Activated T-helper 17 cell treated with anti-CD3 and anti-CD28 coated beads, Interleukin-2, amount 50 U/mL, for 72 hours (primary cell): ENCODE measurements at regions not wholly inside any gene's neighbourhood (a gene's known extent, or its start where the extent isn't known, plus 50 kb on each side); places are given as distances from the start of the nearest gene placed in this dataset.
"Not testable (repeated sequence)": the region's sequence is repeated elsewhere in the genome, so short reads cannot be mapped to it uniquely, and the experiment has no call there.

ENCODE experiments used
- ATAC-seq: fragments of 150-1000 bp; cut with Tn5 transposase; replicated peaks from 2 replicates; pipeline ENCODE4 v1.10.0; 2021; ENCODE audit warnings: mild to moderate bottlenecking, moderate library complexity
- H3K27ac Mint-ChIP-seq: one replicate; pipeline ENCODE4 v1.8.0; 2022; ENCODE audit warnings: mixed read lengths
- H3K27me3 Mint-ChIP-seq: one replicate; pipeline ENCODE4 v1.8.0; 2022; ENCODE audit warnings: mixed read lengths
- H3K36me3 Mint-ChIP-seq: one replicate; pipeline ENCODE4 v1.8.0; 2022; ENCODE audit warnings: low read depth, mild to moderate bottlenecking, mixed read lengths
- H3K4me1 Mint-ChIP-seq: one replicate; pipeline ENCODE4 v1.8.0; 2022; ENCODE audit warnings: mixed read lengths
- H3K4me3 Mint-ChIP-seq: one replicate; pipeline ENCODE4 v1.8.0; 2022; ENCODE audit warnings: mild to moderate bottlenecking, mixed read lengths
- H3K9me3 Mint-ChIP-seq: one replicate; pipeline ENCODE4 v1.8.0; 2022; ENCODE audit warnings: mixed read lengths

DNA sequence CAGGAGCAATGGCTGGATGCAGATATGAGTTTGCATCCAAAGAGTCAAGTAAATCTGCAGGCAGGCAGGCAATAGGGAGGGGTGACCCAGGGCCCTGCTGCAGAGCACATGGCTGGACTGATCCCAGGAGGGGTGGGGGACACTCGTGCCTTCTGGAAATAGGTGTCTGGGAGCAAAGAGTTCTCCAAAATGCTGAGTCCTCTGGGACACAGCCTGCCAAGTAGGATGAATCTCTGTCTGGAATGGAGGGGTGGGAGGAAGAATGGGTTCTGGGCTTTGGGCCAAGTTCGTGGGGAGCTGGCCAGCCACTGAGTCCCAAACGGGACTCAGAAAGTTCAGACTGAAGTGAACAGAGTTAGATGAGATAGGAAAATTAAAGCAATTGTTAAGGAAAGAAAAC is 214.5 kb downstream of the MTHFS start:
- Mint-ChIP-seq H3K36me3 (no peaks in the 10 kb centered on the region), H3K27me3 (peaks cover 20% of the 10 kb centered on the region), H3K9me3 (no peaks in the 10 kb centered on the region), H3K27ac (no peak overlapping the region), H3K4me1 (no peaks in the 10 kb centered on the region), H3K4me3 (no peak overlapping the region)
- no peak for ATAC-seq

DNA sequence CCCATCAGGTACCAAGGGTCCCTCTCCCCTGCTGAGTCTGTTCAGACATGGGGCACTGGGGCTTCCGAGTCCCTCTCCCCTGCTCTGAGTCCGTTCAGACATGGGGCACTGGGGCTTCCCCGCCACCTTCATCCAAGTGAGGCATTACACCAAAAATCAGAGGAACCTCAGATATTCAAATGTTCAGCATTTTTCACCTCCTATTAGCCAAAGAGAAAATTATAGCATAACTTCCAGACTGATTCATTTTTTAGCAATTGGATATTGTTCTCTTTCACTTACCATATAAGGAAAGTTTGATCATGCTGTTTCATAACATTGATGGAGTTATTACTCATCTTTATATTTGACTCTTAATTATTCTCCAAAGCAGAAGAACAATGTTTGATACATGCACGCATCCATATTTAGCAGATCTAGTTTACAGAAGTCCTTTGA is 213.9 kb downstream of the MTHFS start:
- no peaks in the 10 kb centered on the region for H3K4me1 Mint-ChIP-seq
- no peaks in the 10 kb centered on the region for H3K36me3 Mint-ChIP-seq
- H3K4me3 Mint-ChIP-seq: no peak overlapping the region
- H3K9me3 Mint-ChIP-seq: no peaks in the 10 kb centered on the region
- peaks cover 20% of the 10 kb centered on the region for H3K27me3 Mint-ChIP-seq
- ATAC-seq: peak; percentile 29
- H3K27ac Mint-ChIP-seq: no peak overlapping the region

DNA sequence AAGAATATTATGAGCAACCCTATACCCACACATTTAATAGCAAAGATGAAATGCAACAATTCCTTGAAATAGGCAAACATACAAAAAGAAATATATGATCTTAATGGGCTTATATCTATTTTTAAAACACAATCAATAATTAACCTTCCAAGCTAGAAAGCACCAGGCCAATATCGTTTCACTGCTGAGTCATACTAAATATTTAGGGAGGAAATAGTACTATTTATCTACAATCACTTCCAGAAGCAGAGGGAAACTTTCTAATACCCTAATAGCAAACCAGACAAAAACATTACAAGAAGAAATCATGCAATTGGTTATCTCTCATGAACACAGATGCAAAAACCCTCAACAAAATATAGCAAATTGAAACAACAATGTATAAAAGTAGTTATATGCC is 207.8 kb downstream of the MTHFS start:
- no peak overlapping the region for H3K4me3 Mint-ChIP-seq
- no peak for ATAC-seq
- no peak overlapping the region for H3K27ac Mint-ChIP-seq

DNA sequence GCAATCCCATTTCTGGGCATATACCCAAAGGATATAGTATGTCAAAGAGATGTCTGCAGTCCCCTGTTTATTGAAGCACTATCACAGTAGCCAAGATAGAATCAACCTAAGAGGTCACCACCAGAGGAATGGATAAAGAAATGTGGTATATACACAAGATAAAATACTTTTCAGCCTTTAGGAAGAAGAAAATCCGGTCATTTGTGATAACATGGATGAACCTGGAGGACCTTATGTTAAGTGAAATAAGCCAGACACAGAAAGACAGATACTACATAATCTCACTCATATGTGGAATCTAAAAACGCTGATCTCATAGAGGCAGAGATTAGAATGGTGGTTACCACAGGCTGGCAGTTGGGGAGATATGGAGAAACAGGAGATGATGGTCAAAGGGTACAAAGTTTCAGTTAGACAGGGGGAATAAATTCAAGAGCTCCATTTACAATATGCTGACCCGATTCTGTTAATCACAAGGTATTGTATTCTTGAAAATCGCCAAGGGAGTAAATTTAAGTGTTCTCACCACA is 195.8 kb downstream of the MTHFS start:
- Mint-ChIP-seq H3K27ac (no peak overlapping the region), H3K9me3 (no peaks in the 10 kb centered on the region), H3K27me3 (no peaks in the 10 kb centered on the region), H3K4me3 (no peak overlapping the region), H3K4me1 (no peaks in the 10 kb centered on the region), H3K36me3 (no peaks in the 10 kb centered on the region)
- ATAC-seq: no peak

More for the DNA sequence above, 207.8 kb downstream of the MTHFS start:
- H3K9me3 Mint-ChIP-seq: no peaks in the 10 kb centered on the region
- no peaks in the 10 kb centered on the region for H3K36me3 Mint-ChIP-seq
- no peaks in the 10 kb centered on the region for H3K4me1 Mint-ChIP-seq
- H3K27me3 Mint-ChIP-seq: peaks cover 15% of the 10 kb centered on the region

DNA sequence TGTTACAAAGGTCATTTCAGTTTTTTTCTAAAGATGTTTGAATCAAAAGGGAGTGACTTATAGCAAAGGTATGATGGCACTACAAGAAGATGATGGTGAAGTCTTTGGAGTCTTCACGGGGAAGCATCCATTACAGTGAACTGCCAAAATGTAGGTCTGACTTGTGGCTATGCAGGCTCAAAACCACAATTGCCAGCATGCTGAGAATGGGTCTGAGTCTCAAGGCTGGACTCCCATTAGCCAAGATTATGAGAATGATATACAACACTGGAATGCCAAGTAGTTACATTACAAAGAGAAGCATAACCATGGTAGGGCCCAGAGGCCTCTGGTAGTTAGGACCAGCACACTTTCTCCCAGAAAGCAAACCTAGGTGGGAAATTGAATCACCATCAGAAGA is 194.2 kb downstream of the MTHFS start:
- H3K4me1 Mint-ChIP-seq: no peaks in the 10 kb centered on the region
- ATAC-seq: no peak
- H3K4me3 Mint-ChIP-seq: no peak overlapping the region
- H3K9me3 Mint-ChIP-seq: no peaks in the 10 kb centered on the region
- no peak overlapping the region for H3K27ac Mint-ChIP-seq
- H3K36me3 Mint-ChIP-seq: no peaks in the 10 kb centered on the region
- peaks cover 9% of the 10 kb centered on the region for H3K27me3 Mint-ChIP-seq

DNA sequence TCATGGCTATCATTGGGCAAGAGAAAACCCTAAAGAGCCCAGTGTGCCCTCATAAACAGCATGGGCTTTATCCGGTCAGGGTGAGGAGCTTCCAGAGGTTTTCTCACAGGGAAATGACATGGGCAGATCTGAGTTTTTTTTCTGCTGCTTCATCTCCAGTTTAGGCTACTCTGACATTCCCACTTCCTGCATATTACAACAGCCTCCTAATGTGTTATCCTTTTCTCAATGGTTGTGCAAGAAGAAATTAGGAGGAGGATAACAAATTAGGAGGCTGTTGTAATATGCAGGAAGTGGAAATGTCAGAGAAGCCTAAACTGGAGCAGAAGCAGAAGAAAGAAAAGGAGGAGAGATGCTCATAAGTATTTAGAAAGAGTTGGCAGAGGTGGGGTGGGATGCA is 175.6 kb downstream of the MTHFS start:
- no peaks in the 10 kb centered on the region for H3K36me3 Mint-ChIP-seq

DNA sequence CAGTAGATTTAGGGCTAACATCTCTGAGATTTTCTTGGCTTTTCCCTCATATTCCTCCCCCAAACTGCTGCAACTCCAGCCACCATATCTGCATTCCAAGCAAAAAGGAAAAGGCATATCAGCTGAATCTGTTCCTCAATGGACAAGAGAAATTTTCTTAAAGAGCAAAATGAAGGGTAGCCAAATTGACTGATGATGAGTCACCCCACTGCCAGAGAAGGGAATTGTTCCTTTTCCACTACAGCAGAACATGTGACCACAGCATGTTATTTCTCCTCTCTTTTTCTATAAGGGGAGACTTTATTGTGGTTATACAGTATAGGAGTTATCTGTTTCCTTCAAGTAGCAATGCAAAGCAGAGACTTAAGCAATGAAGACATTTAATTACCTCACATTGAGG is 172.5 kb downstream of the MTHFS start:
- peaks cover under 1% of the 10 kb centered on the region for H3K4me1 Mint-ChIP-seq

More for the DNA sequence above, 175.6 kb downstream of the MTHFS start:
- H3K4me3 Mint-ChIP-seq: no peak overlapping the region
- H3K27ac Mint-ChIP-seq: no peak overlapping the region
- peaks cover 6% of the 10 kb centered on the region for H3K9me3 Mint-ChIP-seq
- H3K4me1 Mint-ChIP-seq: peaks cover 4% of the 10 kb centered on the region
- peaks cover 23% of the 10 kb centered on the region for H3K27me3 Mint-ChIP-seq
- no peak for ATAC-seq

DNA sequence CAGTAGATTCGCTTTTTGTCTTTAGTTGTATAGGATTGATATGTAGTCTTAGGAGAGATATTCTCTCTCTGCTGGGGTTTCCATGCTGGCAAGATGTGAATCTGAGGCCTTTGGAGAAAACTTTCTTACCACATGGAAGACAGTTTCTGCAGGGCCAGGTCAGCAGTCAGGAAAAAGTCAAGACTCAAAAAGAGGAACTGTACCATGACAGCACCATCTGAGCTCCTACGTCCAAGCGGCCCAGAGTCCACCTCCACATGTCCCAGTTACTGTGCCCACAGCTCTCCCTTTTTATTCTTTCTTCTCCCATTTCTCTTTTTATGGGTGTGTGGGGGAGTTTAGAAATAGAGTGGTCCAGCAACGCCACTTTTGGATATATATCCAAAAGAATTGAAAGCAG is 172.0 kb downstream of the MTHFS start:
- Mint-ChIP-seq H3K27ac (no peak overlapping the region), H3K27me3 (peaks cover 38% of the 10 kb centered on the region), H3K9me3 (peaks cover 6% of the 10 kb centered on the region), H3K36me3 (no peaks in the 10 kb centered on the region), H3K4me1 (no peaks in the 10 kb centered on the region), H3K4me3 (no peak overlapping the region)
- ATAC-seq: no peak

More for the DNA sequence above, 172.5 kb downstream of the MTHFS start:
- peaks cover 34% of the 10 kb centered on the region for H3K27me3 Mint-ChIP-seq
- no peak for ATAC-seq
- no peak overlapping the region for H3K4me3 Mint-ChIP-seq
- H3K36me3 Mint-ChIP-seq: no peaks in the 10 kb centered on the region
- H3K27ac Mint-ChIP-seq: no peak overlapping the region
- H3K9me3 Mint-ChIP-seq: peaks cover 6% of the 10 kb centered on the region

DNA sequence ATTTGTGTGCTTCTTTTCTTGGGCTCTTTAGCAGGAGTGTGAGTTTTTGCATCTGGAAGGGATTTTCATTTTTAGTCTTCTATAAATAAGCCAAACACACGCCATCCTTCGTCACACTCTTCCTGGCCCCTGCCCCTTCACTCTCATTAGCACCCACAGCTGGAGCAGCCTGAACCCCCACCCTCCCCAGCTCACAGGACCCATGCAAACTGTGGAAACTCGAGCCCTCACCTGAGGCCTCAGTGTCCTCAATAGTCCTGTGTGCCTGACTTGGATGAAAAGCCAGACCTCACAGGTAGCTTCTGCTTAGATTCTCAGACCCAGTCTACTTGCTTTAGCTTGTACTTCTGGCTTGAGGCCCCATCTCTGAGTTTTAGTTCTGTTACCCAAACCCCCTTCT is 167.9 kb downstream of the MTHFS start:
- Mint-ChIP-seq H3K36me3 (no peaks in the 10 kb centered on the region), H3K9me3 (no peaks in the 10 kb centered on the region), H3K4me1 (no peaks in the 10 kb centered on the region), H3K27ac (no peak overlapping the region), H3K4me3 (no peak overlapping the region), H3K27me3 (peaks cover 33% of the 10 kb centered on the region)
- ATAC-seq: no peak

DNA sequence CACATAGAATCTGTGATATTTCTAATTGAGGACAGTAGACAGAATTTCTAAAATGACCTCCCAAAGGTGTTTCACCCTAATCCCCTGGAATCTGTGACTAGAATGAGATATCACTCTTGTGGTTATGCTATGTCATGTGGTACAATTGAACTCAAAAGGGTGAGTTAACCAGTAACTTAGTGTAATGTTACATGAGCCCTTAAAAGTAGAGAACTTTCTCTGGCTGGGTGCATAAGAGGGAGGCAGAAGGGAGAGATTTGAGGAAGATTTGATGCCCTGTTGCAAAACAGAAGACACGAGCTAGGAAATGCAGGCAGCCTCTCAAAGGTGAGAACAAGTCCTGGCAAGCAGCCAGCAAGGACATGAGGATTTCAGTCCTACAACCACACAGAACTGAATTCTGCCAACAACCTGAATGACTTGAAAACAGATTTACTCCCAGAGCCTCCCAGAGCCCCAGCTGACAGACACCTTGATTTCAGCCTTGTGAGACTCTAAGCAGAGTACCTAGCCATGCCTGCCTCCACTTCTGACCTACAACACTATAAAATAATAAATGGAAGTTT is 160.3 kb downstream of the MTHFS start:
- Mint-ChIP-seq H3K27ac (no peak overlapping the region), H3K36me3 (no peaks in the 10 kb centered on the region), H3K9me3 (no peaks in the 10 kb centered on the region), H3K4me3 (no peak overlapping the region), H3K27me3 (peaks cover 3% of the 10 kb centered on the region), H3K4me1 (no peaks in the 10 kb centered on the region)
- ATAC-seq: no peak

DNA sequence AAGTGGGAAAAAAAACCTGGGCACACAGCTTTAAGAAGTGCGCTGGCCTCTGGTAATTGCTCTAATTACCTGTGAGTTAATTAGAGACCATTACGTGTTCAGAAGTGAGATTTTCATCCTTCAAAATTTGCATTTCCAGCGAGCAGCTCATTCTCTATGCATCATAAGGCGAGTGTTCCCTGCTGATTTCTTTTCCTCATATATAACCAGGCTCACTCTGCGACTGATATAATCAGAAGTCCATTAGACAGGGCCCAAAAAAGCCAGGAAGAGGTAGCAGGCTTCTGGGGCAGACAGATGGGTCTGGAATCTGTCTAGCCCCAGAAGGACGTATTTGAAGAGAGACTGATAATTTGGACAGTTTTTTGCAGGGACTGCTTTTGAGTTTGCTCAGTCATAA is 158.7 kb downstream of the MTHFS start:
- H3K4me1 Mint-ChIP-seq: no peaks in the 10 kb centered on the region
- no peaks in the 10 kb centered on the region for H3K9me3 Mint-ChIP-seq
- no peak overlapping the region for H3K27ac Mint-ChIP-seq
- ATAC-seq: no peak
- H3K27me3 Mint-ChIP-seq: peaks cover 3% of the 10 kb centered on the region
- no peaks in the 10 kb centered on the region for H3K36me3 Mint-ChIP-seq
- no peak overlapping the region for H3K4me3 Mint-ChIP-seq

DNA sequence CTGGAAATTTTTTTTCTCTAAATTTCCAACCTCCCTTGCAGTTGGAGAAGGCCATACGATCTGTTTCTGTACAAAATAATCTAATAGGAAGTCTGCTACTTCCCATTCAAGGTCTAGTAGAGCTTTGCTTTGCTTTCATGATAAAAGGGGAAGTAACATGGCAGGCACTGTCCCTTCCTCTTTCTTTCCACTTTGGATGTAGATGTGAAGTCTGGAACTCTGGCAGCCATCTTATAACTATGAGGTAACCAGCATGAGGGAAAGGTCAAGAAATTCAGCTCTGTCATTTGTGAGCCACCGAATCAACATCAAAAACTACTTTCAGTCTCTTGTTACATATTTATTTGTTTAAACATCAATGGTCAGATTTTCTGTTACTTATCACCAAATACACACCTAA is 156.3 kb downstream of the MTHFS start:
- Mint-ChIP-seq H3K9me3 (no peaks in the 10 kb centered on the region), H3K27ac (no peak overlapping the region), H3K36me3 (no peaks in the 10 kb centered on the region), H3K4me1 (no peaks in the 10 kb centered on the region), H3K27me3 (peaks cover 3% of the 10 kb centered on the region), H3K4me3 (no peak overlapping the region)
- ATAC-seq: no peak

DNA sequence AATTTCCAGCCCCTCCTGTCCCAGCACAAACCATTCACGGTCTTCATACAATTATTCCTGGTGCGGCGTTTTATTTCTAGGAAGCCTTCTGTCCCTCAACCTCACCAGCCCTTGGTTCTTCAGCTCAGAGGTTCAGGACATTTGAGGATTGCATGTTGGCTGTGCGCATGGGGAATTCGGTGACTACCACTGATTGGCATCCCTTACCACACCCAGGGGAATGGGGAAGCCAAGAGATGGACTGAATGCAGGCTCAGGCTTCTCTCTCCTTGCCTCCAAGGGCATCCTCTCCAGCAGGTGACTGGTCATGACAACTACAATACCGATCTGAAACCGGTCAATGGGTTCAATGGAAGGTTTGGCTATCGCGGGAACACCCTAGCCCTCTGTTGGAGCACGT is 153.8 kb downstream of the MTHFS start:
- Mint-ChIP-seq H3K4me3 (no peak overlapping the region), H3K9me3 (no peaks in the 10 kb centered on the region), H3K4me1 (no peaks in the 10 kb centered on the region), H3K27ac (no peak overlapping the region), H3K27me3 (peaks cover 3% of the 10 kb centered on the region), H3K36me3 (no peaks in the 10 kb centered on the region)
- ATAC-seq: no peak

DNA sequence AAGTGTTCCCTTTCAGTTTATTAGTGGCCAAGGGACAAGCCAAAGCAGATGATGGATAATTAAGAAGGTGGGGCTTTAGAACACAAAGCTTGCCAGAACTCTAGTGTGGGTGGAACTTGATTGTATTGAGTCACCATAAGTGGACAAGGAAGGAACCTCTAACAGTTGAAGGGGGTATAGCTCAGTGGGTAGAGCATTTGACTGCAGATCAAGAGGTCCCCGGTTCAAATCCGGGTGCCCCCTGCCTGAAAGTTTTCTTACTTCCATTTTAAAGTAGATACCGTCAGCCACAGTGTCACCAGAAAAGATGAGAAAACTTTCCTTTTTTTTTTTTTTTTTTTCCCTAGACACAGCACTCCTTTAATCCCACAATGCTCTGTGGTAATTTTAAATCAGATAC is 152.3 kb downstream of the MTHFS start:
- not testable (repeated sequence) for H3K9me3 Mint-ChIP-seq, H3K36me3 Mint-ChIP-seq, H3K27ac Mint-ChIP-seq, H3K4me3 Mint-ChIP-seq, H3K4me1 Mint-ChIP-seq, ATAC-seq, H3K27me3 Mint-ChIP-seq

DNA sequence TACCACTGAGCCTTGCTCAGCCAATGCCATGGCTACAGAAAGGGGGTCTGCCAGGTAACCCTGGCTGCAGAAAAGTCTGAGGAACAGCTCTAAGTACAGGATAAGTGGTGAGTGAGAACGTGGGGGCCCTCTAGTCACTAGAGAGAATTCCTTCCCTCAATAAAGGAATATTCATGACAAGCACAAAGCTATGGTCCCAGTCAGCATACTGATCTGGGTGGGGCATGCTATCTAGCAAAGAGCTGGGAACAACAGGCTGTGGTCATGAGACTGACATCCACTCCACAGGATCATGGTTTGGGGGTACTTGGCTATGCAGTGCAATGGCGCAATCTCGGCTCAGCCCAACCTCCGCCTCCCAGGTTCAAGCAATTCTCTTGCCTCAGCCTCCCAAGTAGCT is 140.4 kb downstream of the MTHFS start:
- Mint-ChIP-seq H3K9me3 (peaks cover 6% of the 10 kb centered on the region), H3K4me3 (no peak overlapping the region), H3K27ac (no peak overlapping the region), H3K36me3 (no peaks in the 10 kb centered on the region), H3K4me1 (no peaks in the 10 kb centered on the region), H3K27me3 (peaks cover 5% of the 10 kb centered on the region)
- no peak for ATAC-seq

DNA sequence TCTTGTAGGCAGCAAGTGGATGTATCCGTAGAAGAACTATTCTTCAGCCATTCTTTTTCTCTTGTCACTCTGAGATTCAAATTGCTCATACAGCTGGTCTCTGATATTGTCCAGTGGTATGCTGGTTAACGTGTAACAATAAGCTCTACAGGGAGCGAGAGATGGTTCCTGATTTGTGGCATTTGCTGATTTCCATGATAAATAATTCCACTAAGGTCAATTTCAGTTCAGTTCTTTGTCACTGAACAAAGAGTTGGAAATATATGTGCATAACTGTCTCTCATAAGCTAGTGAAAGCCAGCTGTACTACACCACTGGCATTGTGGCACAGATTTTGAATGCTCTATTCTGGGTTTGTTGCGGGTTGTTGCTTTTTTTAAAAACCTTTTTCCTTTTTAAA is 131.7 kb downstream of the MTHFS start:
- ATAC-seq: no peak
- Mint-ChIP-seq H3K27ac (no peak overlapping the region), H3K9me3 (peaks cover 6% of the 10 kb centered on the region), H3K27me3 (peaks cover 30% of the 10 kb centered on the region), H3K4me1 (no peaks in the 10 kb centered on the region), H3K36me3 (no peaks in the 10 kb centered on the region), H3K4me3 (no peak overlapping the region)
